Testis (tissue), 2 donors: ENCODE measurements at regions not wholly inside any gene's neighbourhood (a gene's known extent, or its start where the extent isn't known, plus 50 kb on each side); places are given as distances from the start of the nearest gene placed in this dataset.

Source experiments
- POLR2A ChIP-seq: fragments of 450-650 bp; IDR thresholded peaks from one replicate; pipeline ENCODE4 v1.6.1; 2017; ENCODE audit warnings: antibody characterized with exemption, mild to moderate bottlenecking, moderate library complexity
- TF ChIP-seq, protein P1 (sequence below), 3 experiments: fragments of 450-650 bp in 2 of 3; fragments of 200-600 bp in 1 of 3; sonication (generic) in 1 of 3; IDR thresholded peaks; one replicate each; pipeline ENCODE4 v1.5.1; 2016 to 2019; ENCODE audit warnings: antibody characterized with exemption in 3 of 3, mild to moderate bottlenecking in 2 of 3, moderate library complexity in 1 of 3

DNA sequence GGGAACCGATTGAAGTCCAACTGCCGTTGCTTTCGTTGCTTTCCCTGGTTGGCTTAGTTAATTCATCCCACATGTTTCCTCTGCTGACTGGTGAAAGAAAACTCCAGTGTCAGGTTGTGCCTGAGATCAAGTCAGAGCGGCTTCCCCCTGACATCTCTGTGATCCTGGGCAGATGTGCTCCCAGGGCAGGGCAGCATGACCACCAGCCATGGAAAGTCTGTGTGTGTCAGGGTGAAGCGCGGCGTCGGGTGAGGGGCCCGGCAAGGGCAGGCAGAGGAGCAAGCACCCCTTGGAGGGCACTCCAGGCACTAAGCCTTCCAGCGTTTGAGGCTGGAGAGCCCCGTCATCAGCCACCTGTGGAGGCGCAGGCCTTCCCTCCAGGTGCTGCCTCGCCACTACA, 54.5 kb upstream of the IGF1 start:
- TF ChIP-seq, protein P1, sequence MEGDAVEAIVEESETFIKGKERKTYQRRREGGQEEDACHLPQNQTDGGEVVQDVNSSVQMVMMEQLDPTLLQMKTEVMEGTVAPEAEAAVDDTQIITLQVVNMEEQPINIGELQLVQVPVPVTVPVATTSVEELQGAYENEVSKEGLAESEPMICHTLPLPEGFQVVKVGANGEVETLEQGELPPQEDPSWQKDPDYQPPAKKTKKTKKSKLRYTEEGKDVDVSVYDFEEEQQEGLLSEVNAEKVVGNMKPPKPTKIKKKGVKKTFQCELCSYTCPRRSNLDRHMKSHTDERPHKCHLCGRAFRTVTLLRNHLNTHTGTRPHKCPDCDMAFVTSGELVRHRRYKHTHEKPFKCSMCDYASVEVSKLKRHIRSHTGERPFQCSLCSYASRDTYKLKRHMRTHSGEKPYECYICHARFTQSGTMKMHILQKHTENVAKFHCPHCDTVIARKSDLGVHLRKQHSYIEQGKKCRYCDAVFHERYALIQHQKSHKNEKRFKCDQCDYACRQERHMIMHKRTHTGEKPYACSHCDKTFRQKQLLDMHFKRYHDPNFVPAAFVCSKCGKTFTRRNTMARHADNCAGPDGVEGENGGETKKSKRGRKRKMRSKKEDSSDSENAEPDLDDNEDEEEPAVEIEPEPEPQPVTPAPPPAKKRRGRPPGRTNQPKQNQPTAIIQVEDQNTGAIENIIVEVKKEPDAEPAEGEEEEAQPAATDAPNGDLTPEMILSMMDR (IDR thresholded peaks at IDR 0.05), result no peak
- no peak for TF ChIP-seq POLR2A
